ENCODE measurements at regions not wholly inside any gene's neighbourhood (a gene's known extent, or its start where the extent isn't known, plus 50 kb on each side); places are given as distances from the start of the nearest gene placed in this dataset.

- no peak for TF ChIP-seq CTCF (conservative IDR thresholded peaks at IDR 0.05; ENCODE audit: low read depth, low read length)
- DNase-seq (ENCODE audit: low read depth) = no peak
- H3K4me3 ChIP-seq (ENCODE audit: low read depth, low read length) = no peak overlapping the region
Observed at GRCh38 chr10:64814201-64814600, 1293.0 kb downstream of the REEP3 start.

- no peak for DNase-seq (ENCODE audit: low read depth)
- H3K4me3 ChIP-seq (ENCODE audit: low read depth, low read length) = no peak overlapping the region
- no peak for TF ChIP-seq CTCF (conservative IDR thresholded peaks at IDR 0.05; ENCODE audit: low read depth, low read length)
Observed at GRCh38 chr10:64829888-64830412, 1308.7 kb downstream of the REEP3 start.

- DNase-seq (ENCODE audit: low read depth) = no peak
- TF ChIP-seq CTCF (conservative IDR thresholded peaks at IDR 0.05; ENCODE audit: low read depth, low read length) = no peak
- H3K4me3 ChIP-seq (ENCODE audit: low read depth, low read length) = no peak overlapping the region
Observed at GRCh38 chr10:64830869-64831268, 1309.7 kb downstream of the REEP3 start.

GRCh38 chr10:64840341-64840740 lies 1319.1 kb downstream of the REEP3 start:
- no peak overlapping the region for H3K4me3 ChIP-seq (ENCODE audit: low read depth, low read length)
- no peak for TF ChIP-seq CTCF (conservative IDR thresholded peaks at IDR 0.05; ENCODE audit: low read depth, low read length)
- DNase-seq (ENCODE audit: low read depth) = no peak

- no peak for TF ChIP-seq CTCF (conservative IDR thresholded peaks at IDR 0.05; ENCODE audit: low read depth, low read length)
- no peak for DNase-seq (ENCODE audit: low read depth)
- no peak overlapping the region for H3K4me3 ChIP-seq (ENCODE audit: low read depth, low read length)
Observed at GRCh38 chr10:64846700-64847099, 1325.5 kb downstream of the REEP3 start.

- TF ChIP-seq CTCF (conservative IDR thresholded peaks at IDR 0.05; ENCODE audit: low read depth, low read length) = no peak
- DNase-seq (ENCODE audit: low read depth) = no peak
- no peak overlapping the region for H3K4me3 ChIP-seq (ENCODE audit: low read depth, low read length)
Observed at GRCh38 chr10:64855941-64856340, 1334.7 kb downstream of the REEP3 start.

GRCh38 chr10:64859911-64860310 lies 1338.7 kb downstream of the REEP3 start:
- no peak for DNase-seq (ENCODE audit: low read depth)
- TF ChIP-seq CTCF (conservative IDR thresholded peaks at IDR 0.05; ENCODE audit: low read depth, low read length) = no peak
- H3K4me3 ChIP-seq (ENCODE audit: low read depth, low read length) = no peak overlapping the region

All from choroid plexus epithelial cell (primary cell).